DND-41 (cell line): ENCODE measurements at regions not wholly inside any gene's neighbourhood (a gene's known extent, or its start where the extent isn't known, plus 50 kb on each side); places are given as distances from the start of the nearest gene placed in this dataset.

Source experiments
- ATAC-seq: fragments of 200-7000 bp; cut with Tn5 transposase; 3 replicates; pipeline ENCODE4 v1.9.1; 2021; ENCODE audit warnings: low read depth; ENCODE audit not compliant: insufficient read depth
- DNase-seq: peaks from one replicate; pipeline ENCODE4 v3.0.0-alpha.2; 2020
- H2AFZ ChIP-seq: 2 replicates; pipeline ENCODE4 v1.6.0; 2012; ENCODE audit warnings: low read depth, low read length
- H3K27ac ChIP-seq: 2 replicates; pipeline ENCODE4 v1.5.1; 2012; ENCODE audit warnings: low read length, inconsistent platforms
- H3K27me3 ChIP-seq: fragments of 200-600 bp; sonication (generic); 2 replicates; pipeline ENCODE4 v1.6.0; 2012; ENCODE audit warnings: low read length, mild to moderate bottlenecking, inconsistent platforms; ENCODE audit not compliant: insufficient read depth, poor library complexity
- H3K36me3 ChIP-seq: 2 replicates; pipeline ENCODE4 v1.5.1; 2012; ENCODE audit warnings: low read length, inconsistent platforms; ENCODE audit not compliant: insufficient read depth
- H3K4me1 ChIP-seq: 2 replicates; pipeline ENCODE4 v1.5.1; 2012; ENCODE audit warnings: mild to moderate bottlenecking, low read length; ENCODE audit not compliant: insufficient read depth
- H3K4me2 ChIP-seq: 2 replicates; pipeline ENCODE4 v1.6.0; 2012; ENCODE audit warnings: mild to moderate bottlenecking, moderate library complexity, low read length, inconsistent platforms; ENCODE audit not compliant: insufficient read depth
- H3K4me3 ChIP-seq, 2 experiments: fragments of 200-600 bp in 1 of 2; shearing (Covaris generic) in 1 of 2; 2 replicates each; pipeline ENCODE4 v1.5.1; 2012 to 2016; ENCODE audit warnings: inconsistent platforms in 2 of 2, low read length in 2 of 2, mild to moderate bottlenecking in 2 of 2, low read depth in 1 of 2, moderate library complexity in 1 of 2
- H3K79me2 ChIP-seq: 2 replicates; pipeline ENCODE4 v1.6.0; 2012; ENCODE audit warnings: low read length, inconsistent platforms; ENCODE audit not compliant: insufficient read depth
- H3K9ac ChIP-seq: 2 replicates; pipeline ENCODE4 v1.6.0; 2012; ENCODE audit warnings: low read depth, mild to moderate bottlenecking, inconsistent platforms, low read length, moderate library complexity
- H3K9me3 ChIP-seq: 2 replicates; pipeline ENCODE4 v1.5.1; 2012; ENCODE audit warnings: low read length, moderate library complexity, mild to moderate bottlenecking, inconsistent platforms; ENCODE audit not compliant: insufficient read depth, severe bottlenecking
- H4K20me1 ChIP-seq: 2 replicates; pipeline ENCODE4 v1.6.0; 2012; ENCODE audit warnings: low read length; ENCODE audit not compliant: insufficient read depth
- EZH2 ChIP-seq: IDR thresholded peaks from 3 replicates; pipeline ENCODE4 v1.6.1; 2012; ENCODE audit warnings: borderline replicate concordance, low read depth, mild to moderate bottlenecking, moderate library complexity, low read length, inconsistent platforms; ENCODE audit not compliant: severe bottlenecking
- TF ChIP-seq, protein P1 (sequence below): IDR thresholded peaks from 2 replicates; pipeline ENCODE4 v1.5.1; 2012; ENCODE audit warnings: borderline replicate concordance, low read length, moderate library complexity, mild to moderate bottlenecking; ENCODE audit not compliant: poor library complexity, severe bottlenecking; ENCODE audit errors: extremely low read depth

DNA sequence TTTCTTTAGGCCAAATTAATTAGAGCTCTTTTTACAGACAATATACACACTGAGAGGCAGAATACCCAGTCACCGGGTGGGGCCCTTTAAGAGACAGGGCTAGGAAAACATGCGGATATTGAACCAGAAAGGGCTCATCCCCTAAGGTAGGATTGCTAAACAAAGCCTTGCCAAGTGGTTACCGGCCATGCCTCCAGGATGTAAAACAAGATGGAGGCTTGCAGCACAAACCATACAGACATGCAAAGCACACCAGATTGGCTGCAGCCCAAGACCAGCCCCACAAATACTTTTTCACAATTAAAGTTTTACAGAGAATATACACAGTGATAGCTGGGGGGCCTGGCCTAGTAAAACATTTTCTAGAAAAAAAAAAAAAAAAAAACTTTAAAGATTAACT, 210.0 kb downstream of the KLHL4 start:
- ATAC-seq, result no peak
- no peaks in the 10 kb centered on the region for H3K4me1 ChIP-seq
- H3K27me3 ChIP-seq, result no peaks in the 10 kb centered on the region
- H3K27ac ChIP-seq, result no peak overlapping the region
- H3K9me3 ChIP-seq, result no peaks in the 10 kb centered on the region
- H4K20me1 ChIP-seq, result no peaks in the 10 kb centered on the region
- no peaks in the 10 kb centered on the region for H3K79me2 ChIP-seq
- H3K4me2 ChIP-seq, result no peak overlapping the region
- H3K9ac ChIP-seq, result no peak overlapping the region
- H3K36me3 ChIP-seq, result no peaks in the 10 kb centered on the region
- no peak for TF ChIP-seq EZH2
- TF ChIP-seq, protein P1, sequence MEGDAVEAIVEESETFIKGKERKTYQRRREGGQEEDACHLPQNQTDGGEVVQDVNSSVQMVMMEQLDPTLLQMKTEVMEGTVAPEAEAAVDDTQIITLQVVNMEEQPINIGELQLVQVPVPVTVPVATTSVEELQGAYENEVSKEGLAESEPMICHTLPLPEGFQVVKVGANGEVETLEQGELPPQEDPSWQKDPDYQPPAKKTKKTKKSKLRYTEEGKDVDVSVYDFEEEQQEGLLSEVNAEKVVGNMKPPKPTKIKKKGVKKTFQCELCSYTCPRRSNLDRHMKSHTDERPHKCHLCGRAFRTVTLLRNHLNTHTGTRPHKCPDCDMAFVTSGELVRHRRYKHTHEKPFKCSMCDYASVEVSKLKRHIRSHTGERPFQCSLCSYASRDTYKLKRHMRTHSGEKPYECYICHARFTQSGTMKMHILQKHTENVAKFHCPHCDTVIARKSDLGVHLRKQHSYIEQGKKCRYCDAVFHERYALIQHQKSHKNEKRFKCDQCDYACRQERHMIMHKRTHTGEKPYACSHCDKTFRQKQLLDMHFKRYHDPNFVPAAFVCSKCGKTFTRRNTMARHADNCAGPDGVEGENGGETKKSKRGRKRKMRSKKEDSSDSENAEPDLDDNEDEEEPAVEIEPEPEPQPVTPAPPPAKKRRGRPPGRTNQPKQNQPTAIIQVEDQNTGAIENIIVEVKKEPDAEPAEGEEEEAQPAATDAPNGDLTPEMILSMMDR, result no peak
- no peak overlapping the region for H2AFZ ChIP-seq
- H3K4me3 ChIP-seq, result no peak overlapping the region
- DNase-seq, result no peak

- Histone ChIP-seq H3K27me3 (no peaks in the 10 kb centered on the region), H3K4me3 (no peak overlapping the region), H4K20me1 (no peaks in the 10 kb centered on the region), H3K4me1 (no peaks in the 10 kb centered on the region), H3K9me3 (no peaks in the 10 kb centered on the region), H3K27ac (no peak overlapping the region), H3K36me3 (no peaks in the 10 kb centered on the region), H3K9ac (no peak overlapping the region), H3K79me2 (no peaks in the 10 kb centered on the region), H3K4me2 (no peak overlapping the region), H2AFZ (no peak overlapping the region)
- ATAC-seq, result no peak
- DNase-seq, result no peak
- TF ChIP-seq, protein P1, result no peak
These were observed 210.4 kb downstream of the KLHL4 start for GRCh38 chrX:87728024-87728423.

DNA sequence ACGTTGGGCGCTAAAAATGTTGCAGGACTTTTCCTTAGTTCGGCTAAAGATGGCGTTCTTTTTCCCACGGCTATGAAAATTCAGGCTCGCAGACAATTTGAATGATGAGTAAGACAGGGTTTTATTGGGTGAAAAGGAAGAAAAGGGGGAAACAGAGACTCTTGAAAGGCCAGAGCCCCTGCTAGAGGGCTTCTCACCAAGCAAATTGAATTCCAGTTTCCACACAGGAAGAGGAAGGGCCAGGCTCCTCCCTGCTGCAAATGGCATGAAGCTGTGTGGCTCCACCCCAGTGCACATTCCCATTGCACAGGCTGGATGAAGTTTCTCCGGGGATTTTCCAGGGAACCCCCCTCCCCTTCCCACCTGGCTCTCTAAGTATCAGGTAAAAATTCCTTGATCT, 210.9 kb downstream of the KLHL4 start:
- no peak overlapping the region for H3K27ac ChIP-seq
- H3K9ac ChIP-seq, result no peak overlapping the region
- no peak overlapping the region for H3K4me2 ChIP-seq
- H3K9me3 ChIP-seq, result no peaks in the 10 kb centered on the region
- no peak for DNase-seq
- H3K4me3 ChIP-seq, result no peak overlapping the region
- no peaks in the 10 kb centered on the region for H4K20me1 ChIP-seq
- no peaks in the 10 kb centered on the region for H3K4me1 ChIP-seq
- no peak for TF ChIP-seq EZH2
- TF ChIP-seq, protein P1, result no peak
- H3K79me2 ChIP-seq, result no peaks in the 10 kb centered on the region
- no peak overlapping the region for H2AFZ ChIP-seq
- ATAC-seq, result no peak
- H3K36me3 ChIP-seq, result no peaks in the 10 kb centered on the region
- no peaks in the 10 kb centered on the region for H3K27me3 ChIP-seq

DNA sequence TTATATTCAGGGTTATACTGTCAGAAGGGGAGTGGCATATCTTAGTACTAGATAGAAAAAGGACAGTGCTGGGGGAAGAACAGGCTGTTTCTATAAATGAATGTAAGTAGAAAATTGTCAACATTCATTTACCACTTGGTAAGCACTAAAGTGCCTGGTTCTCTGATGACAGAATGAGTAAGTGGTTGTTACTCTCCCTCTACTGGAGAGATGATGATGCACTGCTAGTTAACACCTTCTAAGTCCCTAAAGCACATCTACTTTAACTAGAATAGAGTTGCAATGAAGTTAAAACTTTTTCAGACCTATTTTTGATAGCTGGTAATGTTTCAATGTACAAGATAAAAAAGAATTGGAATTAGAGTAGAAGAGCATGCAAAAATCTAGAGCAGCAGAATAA, 214.5 kb downstream of the KLHL4 start:
- Histone ChIP-seq H3K36me3 (no peaks in the 10 kb centered on the region), H3K4me3 (no peak overlapping the region), H3K9ac (no peak overlapping the region), H4K20me1 (no peaks in the 10 kb centered on the region), H3K4me1 (no peaks in the 10 kb centered on the region), H3K27me3 (no peaks in the 10 kb centered on the region), H3K79me2 (no peaks in the 10 kb centered on the region), H3K27ac (no peak overlapping the region), H3K4me2 (no peak overlapping the region), H3K9me3 (no peaks in the 10 kb centered on the region), H2AFZ (no peak overlapping the region)
- ATAC-seq (no peak), DNase-seq (no peak)
- no peak for TF ChIP-seq EZH2
- TF ChIP-seq, protein P1, result no peak
